ENCODE measurements at regions not wholly inside any gene's neighbourhood (a gene's known extent, or its start where the extent isn't known, plus 50 kb on each side); places are given as distances from the start of the nearest gene placed in this dataset.

- TF ChIP-seq, protein P1, sequence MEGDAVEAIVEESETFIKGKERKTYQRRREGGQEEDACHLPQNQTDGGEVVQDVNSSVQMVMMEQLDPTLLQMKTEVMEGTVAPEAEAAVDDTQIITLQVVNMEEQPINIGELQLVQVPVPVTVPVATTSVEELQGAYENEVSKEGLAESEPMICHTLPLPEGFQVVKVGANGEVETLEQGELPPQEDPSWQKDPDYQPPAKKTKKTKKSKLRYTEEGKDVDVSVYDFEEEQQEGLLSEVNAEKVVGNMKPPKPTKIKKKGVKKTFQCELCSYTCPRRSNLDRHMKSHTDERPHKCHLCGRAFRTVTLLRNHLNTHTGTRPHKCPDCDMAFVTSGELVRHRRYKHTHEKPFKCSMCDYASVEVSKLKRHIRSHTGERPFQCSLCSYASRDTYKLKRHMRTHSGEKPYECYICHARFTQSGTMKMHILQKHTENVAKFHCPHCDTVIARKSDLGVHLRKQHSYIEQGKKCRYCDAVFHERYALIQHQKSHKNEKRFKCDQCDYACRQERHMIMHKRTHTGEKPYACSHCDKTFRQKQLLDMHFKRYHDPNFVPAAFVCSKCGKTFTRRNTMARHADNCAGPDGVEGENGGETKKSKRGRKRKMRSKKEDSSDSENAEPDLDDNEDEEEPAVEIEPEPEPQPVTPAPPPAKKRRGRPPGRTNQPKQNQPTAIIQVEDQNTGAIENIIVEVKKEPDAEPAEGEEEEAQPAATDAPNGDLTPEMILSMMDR (IDR thresholded peaks at IDR 0.05; ENCODE audit: insufficient read depth, missing control alignments): no peak
- DNase-seq (ENCODE audit: insufficient read length, low spot score) (no peak), FAIRE-seq (no peak)
Observed at GRCh38 chr13:64438084-64438483, 2792.1 kb downstream of the PCDH9 start.

GRCh38 chr13:64429691-64430090, 2800.4 kb downstream of the PCDH9 start:
- TF ChIP-seq, protein P1 (IDR thresholded peaks at IDR 0.05; ENCODE audit: insufficient read depth, missing control alignments): no peak
- DNase-seq (ENCODE audit: insufficient read length, low spot score) (no peak), FAIRE-seq (no peak)

GRCh38 chr13:64428196-64428595, 2801.9 kb downstream of the PCDH9 start:
- DNase-seq (ENCODE audit: insufficient read length, low spot score) (no peak), FAIRE-seq (no peak)
- TF ChIP-seq, protein P1 (IDR thresholded peaks at IDR 0.05; ENCODE audit: insufficient read depth, missing control alignments): no peak

- DNase-seq (ENCODE audit: insufficient read length, low spot score) (no peak), FAIRE-seq (no peak)
- TF ChIP-seq, protein P1 (IDR thresholded peaks at IDR 0.05; ENCODE audit: insufficient read depth, missing control alignments): no peak
Observed at GRCh38 chr13:64423467-64423866, 2806.7 kb downstream of the PCDH9 start.

DNA sequence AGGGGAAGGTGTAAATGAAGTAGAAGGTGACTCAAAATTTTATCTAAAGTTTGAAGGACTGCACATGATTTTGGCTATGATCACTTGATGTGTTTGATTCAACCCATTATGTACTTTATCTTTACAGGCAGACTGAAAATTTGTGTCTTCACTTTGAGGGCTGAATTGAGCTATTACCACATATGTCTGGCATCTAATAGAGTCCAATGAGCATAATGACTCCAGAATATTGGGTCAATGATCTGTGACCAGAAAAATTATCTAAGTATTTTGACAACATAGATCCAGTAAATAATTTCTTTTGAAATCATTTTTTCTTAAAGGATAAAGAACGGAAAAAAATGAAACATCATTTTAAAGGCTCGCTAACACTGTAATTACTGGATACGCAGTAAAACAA, 2810.0 kb downstream of the PCDH9 start:
- DNase-seq (ENCODE audit: insufficient read length, low spot score) (no peak), FAIRE-seq (no peak)
- TF ChIP-seq, protein P1 (IDR thresholded peaks at IDR 0.05; ENCODE audit: insufficient read depth, missing control alignments): no peak

- TF ChIP-seq, protein P1 (IDR thresholded peaks at IDR 0.05; ENCODE audit: insufficient read depth, missing control alignments): no peak
- DNase-seq (ENCODE audit: insufficient read length, low spot score) (no peak), FAIRE-seq (no peak)
Observed at GRCh38 chr13:64417581-64417980, 2812.6 kb downstream of the PCDH9 start.

DNA sequence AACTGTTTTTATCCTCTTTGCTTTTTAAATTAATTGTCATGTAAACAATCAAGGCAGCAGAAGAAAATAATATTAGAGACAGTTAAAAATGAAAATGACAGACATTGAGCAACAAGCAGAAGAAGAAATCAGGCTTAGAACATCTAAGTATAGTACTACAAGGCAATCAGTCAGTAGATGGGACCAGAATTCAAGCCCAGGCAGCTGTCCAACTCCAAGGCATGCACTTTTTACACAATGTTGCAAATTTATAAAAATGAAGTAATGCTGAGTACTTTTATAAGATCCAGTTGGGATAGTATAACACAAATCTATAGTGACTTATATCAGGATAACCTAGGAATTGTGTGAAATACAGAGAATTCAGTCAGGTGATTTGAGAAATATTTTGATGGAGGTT, 2815.8 kb downstream of the PCDH9 start:
- TF ChIP-seq, protein P1 (IDR thresholded peaks at IDR 0.05; ENCODE audit: insufficient read depth, missing control alignments): no peak
- DNase-seq (ENCODE audit: insufficient read length, low spot score) (no peak), FAIRE-seq (no peak)
